H9 (cell line): ENCODE measurements at regions not wholly inside any gene's neighbourhood (a gene's known extent, or its start where the extent isn't known, plus 50 kb on each side); places are given as distances from the start of the nearest gene placed in this dataset.

ENCODE experiments used
- DNase-seq: peaks from one replicate; pipeline ENCODE4 v3.0.0-alpha.2; 2017
- H2AFZ ChIP-seq: one replicate; pipeline ENCODE4 v1.6.1; 2013; ENCODE audit warnings: mild to moderate bottlenecking, low read length, control low read depth, moderate library complexity
- H2AK5ac ChIP-seq: 2 replicates; pipeline ENCODE4 v1.6.1; 2013; ENCODE audit warnings: low read length, control low read depth, mixed read lengths; ENCODE audit not compliant: insufficient read length
- H2BK120ac ChIP-seq: one replicate; pipeline ENCODE4 v1.6.1; 2013; ENCODE audit warnings: low read depth, mild to moderate bottlenecking, low read length, control low read depth, inconsistent platforms; ENCODE audit not compliant: poor library complexity, severe bottlenecking
- H2BK12ac ChIP-seq: 2 replicates; pipeline ENCODE4 v1.6.1; 2013; ENCODE audit warnings: low read length, control low read depth, mixed read lengths, low read depth; ENCODE audit not compliant: insufficient read length
- H2BK15ac ChIP-seq: 2 replicates; pipeline ENCODE4 v1.6.1; 2013; ENCODE audit warnings: low read depth, low read length, control low read depth
- H2BK20ac ChIP-seq: one replicate; pipeline ENCODE4 v1.6.1; 2013; ENCODE audit warnings: low read depth, mild to moderate bottlenecking, low read length, control low read depth, inconsistent platforms; ENCODE audit not compliant: poor library complexity, severe bottlenecking
- H2BK5ac ChIP-seq: 2 replicates; pipeline ENCODE4 v1.6.1; 2013; ENCODE audit warnings: low read length, control low read depth, mixed read lengths; ENCODE audit not compliant: insufficient read length
- H3K14ac ChIP-seq: 2 replicates; pipeline ENCODE4 v1.6.1; 2013; ENCODE audit warnings: low read length, control low read depth; ENCODE audit not compliant: insufficient read depth
- H3K18ac ChIP-seq: 2 replicates; pipeline ENCODE4 v1.6.1; 2013; ENCODE audit warnings: low read depth, mild to moderate bottlenecking, mixed read lengths, low read length, control low read depth; ENCODE audit not compliant: insufficient read length
- H3K23ac ChIP-seq: 2 replicates; pipeline ENCODE4 v1.6.1; 2013; ENCODE audit warnings: low read length, control low read depth, mixed read lengths, low read depth; ENCODE audit not compliant: insufficient read length
- H3K23me2 ChIP-seq: 2 replicates; pipeline ENCODE4 v1.6.1; 2013; ENCODE audit warnings: low read depth, mild to moderate bottlenecking, mixed read lengths, low read length, control low read depth; ENCODE audit not compliant: insufficient read length, poor library complexity, severe bottlenecking
- H3K27ac ChIP-seq: 2 replicates; pipeline ENCODE4 v1.5.1; 2013; ENCODE audit warnings: low read length, control low read depth, mixed read lengths, low read depth; ENCODE audit not compliant: insufficient read length
- H3K27me3 ChIP-seq: 2 replicates; pipeline ENCODE4 v1.6.1; 2013; ENCODE audit warnings: low read length, control low read depth, inconsistent platforms; ENCODE audit not compliant: insufficient read depth
- H3K4ac ChIP-seq: 2 replicates; pipeline ENCODE4 v1.6.1; 2013; ENCODE audit warnings: low read depth, mild to moderate bottlenecking, control low read depth, inconsistent platforms, low read length, moderate library complexity
- H3K4me1 ChIP-seq: 2 replicates; pipeline ENCODE4 v1.6.1; 2013; ENCODE audit warnings: low read length, control low read depth, inconsistent platforms; ENCODE audit not compliant: insufficient read depth
- H3K4me2 ChIP-seq: 2 replicates; pipeline ENCODE4 v1.6.1; 2013; ENCODE audit warnings: low read length, control low read depth, mixed read lengths; ENCODE audit not compliant: insufficient read length, insufficient read depth
- H3K56ac ChIP-seq: 2 replicates; pipeline ENCODE4 v1.6.1; 2013; ENCODE audit warnings: low read depth, mild to moderate bottlenecking, mixed read lengths, low read length, control low read depth; ENCODE audit not compliant: insufficient read length
- H3K79me1 ChIP-seq: 2 replicates; pipeline ENCODE4 v1.6.1; 2013; ENCODE audit warnings: low read depth, mild to moderate bottlenecking, moderate library complexity, low read length, control low read depth, inconsistent platforms; ENCODE audit not compliant: insufficient read depth, poor library complexity, severe bottlenecking
- H3K79me2 ChIP-seq: 2 replicates; pipeline ENCODE4 v1.6.1; 2013; ENCODE audit warnings: low read length, control low read depth, inconsistent platforms; ENCODE audit not compliant: insufficient read depth
- H3K9ac ChIP-seq: 2 replicates; pipeline ENCODE4 v1.6.1; 2013; ENCODE audit warnings: low read length, control low read depth, mixed read lengths; ENCODE audit not compliant: insufficient read length; ENCODE audit errors: extremely low read depth
- H3K9me3 ChIP-seq: one replicate; pipeline ENCODE4 v1.6.1; 2013; ENCODE audit warnings: low read depth, low read length, inconsistent platforms; ENCODE audit not compliant: control insufficient read depth
- H3T11ph ChIP-seq: one replicate; pipeline ENCODE4 v1.6.1; 2013; ENCODE audit warnings: mild to moderate bottlenecking, low read length, control low read depth, inconsistent platforms
- H4K20me1 ChIP-seq: one replicate; pipeline ENCODE4 v1.6.1; 2013; ENCODE audit not compliant: control insufficient read depth, insufficient read length, insufficient read depth
- H4K5ac ChIP-seq: 2 replicates; pipeline ENCODE4 v1.6.1; 2013; ENCODE audit warnings: low read depth, mild to moderate bottlenecking, mixed read lengths, low read length, control low read depth; ENCODE audit not compliant: insufficient read length
- H4K8ac ChIP-seq: replicated peaks from 2 replicates; pipeline ENCODE4 v1.6.1; 2013; ENCODE audit warnings: low read length, control low read depth, mixed read lengths, low read depth; ENCODE audit not compliant: insufficient read length
- H4K91ac ChIP-seq: 2 replicates; pipeline ENCODE4 v1.6.1; 2013; ENCODE audit warnings: low read depth, mild to moderate bottlenecking, moderate library complexity, mixed read lengths, low read length, control low read depth; ENCODE audit not compliant: insufficient read length
- H3K27ac Mint-ChIP-seq, 3 experiments: 2 replicates in 2 of 3; 3 replicates in 1 of 3; pipeline ENCODE4 v1.8.0; 2020 to 2021; ENCODE audit warnings: mixed read lengths in 3 of 3, mild to moderate bottlenecking in 1 of 3, moderate library complexity in 1 of 3
- H3K27me3 Mint-ChIP-seq: 2 replicates; pipeline ENCODE4 v1.8.0; 2021; ENCODE audit warnings: low read depth, mild to moderate bottlenecking, moderate library complexity, mixed read lengths
- H3K36me3 Mint-ChIP-seq, 3 experiments: 2 replicates in 2 of 3; 3 replicates in 1 of 3; pipeline ENCODE4 v1.8.0; 2020 to 2021; ENCODE audit warnings: low read depth in 3 of 3, mixed read lengths in 3 of 3; ENCODE audit not compliant: insufficient read depth in 1 of 3
- H3K4me1 Mint-ChIP-seq, 2 experiments: 2 replicates each; pipeline ENCODE4 v1.8.0; 2020; ENCODE audit warnings: mixed read lengths in 2 of 2
- H3K4me3 Mint-ChIP-seq, 2 experiments: 2 replicates in 1 of 2; 3 replicates in 1 of 2; pipeline ENCODE4 v1.8.0; 2020 to 2021; ENCODE audit warnings: mild to moderate bottlenecking in 2 of 2, mixed read lengths in 2 of 2, moderate library complexity in 1 of 2
- H3K9me3 Mint-ChIP-seq, 2 experiments: 2 replicates in 1 of 2; 3 replicates in 1 of 2; pipeline ENCODE4 v1.8.0; 2020; ENCODE audit warnings: mild to moderate bottlenecking in 2 of 2, mixed read lengths in 2 of 2, moderate library complexity in 1 of 2
- CTCF ChIP-seq: fragments of 200-600 bp; sonication (generic); conservative IDR thresholded peaks from 3 replicates; pipeline ENCODE4 v1.8.0; 2021; ENCODE audit warnings: antibody characterized with exemption, mild to moderate bottlenecking
- WGBS: extraction: QIAGEN DNeasy Blood & Tissue Kit; methylation state at CpG from one replicate; pipeline ENCODE4 v1.1.7; 2013; ENCODE audit warnings: missing lambda C conversion rate, low lambda C conversion rate, mixed read lengths; ENCODE audit not compliant: insufficient read length; ENCODE audit errors: extremely low coverage; 5-methylcytosine and 5-hydroxymethylcytosine counted together

- Mint-ChIP-seq H3K27ac (no peak overlapping the region), H3K4me3 (no peak overlapping the region), H3K27me3 (peaks cover 13% of the 10 kb centered on the region), H3K9me3 (no peaks in the 10 kb centered on the region; a peak in 1 of 5 replicates), H3K4me1 (peaks cover 2 to 9% of the 10 kb centered on the region in 2 experiments; a peak in 3 of 4 replicates), H3K36me3 (no peaks in the 10 kb centered on the region)
- Histone ChIP-seq H3K79me1 (no peaks in the 10 kb centered on the region), H2BK5ac (no peak overlapping the region), H4K5ac (no peak overlapping the region), H3K14ac (no peak overlapping the region), H2BK20ac (no peak overlapping the region), H4K8ac (no peak overlapping the region), H3K27me3 (no peaks in the 10 kb centered on the region), H3K79me2 (no peaks in the 10 kb centered on the region), H2AFZ (no peak overlapping the region), H3K9ac (no peak overlapping the region), H4K91ac (no peak overlapping the region), H3K9me3 (no peaks in the 10 kb centered on the region), H3K4me1 (no peaks in the 10 kb centered on the region), H3K4ac (no peak overlapping the region), H3K56ac (no peak overlapping the region), H2BK12ac (no peak overlapping the region), H3K23ac (no peak overlapping the region), H2AK5ac (no peak overlapping the region), H2BK15ac (no peak overlapping the region), H3T11ph (no peak overlapping the region), H4K20me1 (no peaks in the 10 kb centered on the region), H3K4me2 (no peak overlapping the region), H3K27ac (no peak overlapping the region), H3K18ac (no peak overlapping the region), H3K23me2 (no peaks in the 10 kb centered on the region), H2BK120ac (no peak overlapping the region)
- TF ChIP-seq CTCF: no peak
- WGBS: no CpG with 5 or more reads among the region's 5 CpGs
- DNase-seq: no peak
Observed at GRCh38 chr16:54211203-54211602, 75.4 kb downstream of the IRX3 start.
